HEK293 (cell line): ENCODE measurements at regions not wholly inside any gene's neighbourhood (a gene's known extent, or its start where the extent isn't known, plus 50 kb on each side); places are given as distances from the start of the nearest gene placed in this dataset.

Source experiments
- CTCF ChIA-PET: fragments of 350-600 bp; formaldehyde crosslinking; extraction: SDS; loops from one replicate; lab custom pipeline; 2021; ENCODE audit warnings: antibody characterized with exemption; lab: Yijun Ruan, JAX
- POLR2A ChIA-PET: fragments of 300-600 bp; formaldehyde crosslinking; extraction: SDS; loops from one replicate; lab custom pipeline; 2020; ENCODE audit warnings: antibody characterized with exemption, inconsistent platforms; lab: Yijun Ruan, JAX
- H3K27ac ChIP-seq: fragments of 200-500 bp; sonication (Bioruptor generic); 2 replicates; pipeline ENCODE4 v1.5.1; 2014; ENCODE audit warnings: low read depth, low read length, control low read depth, inconsistent platforms; ENCODE audit errors: extremely low read depth
- H3K36me3 ChIP-seq, 2 experiments: fragments of 200-500 bp in 1 of 2; sonication (Bioruptor generic) in 1 of 2; 1 replicate in 1 of 2; 2 replicates in 1 of 2; pipeline ENCODE4 v1.5.1; 2014 to 2017; ENCODE audit warnings: inconsistent platforms in 2 of 2, low read length in 2 of 2; ENCODE audit not compliant: control insufficient read depth in 2 of 2, insufficient read depth in 1 of 2
- H3K4me1 ChIP-seq: fragments of 200-500 bp; sonication (Bioruptor generic); 2 replicates; pipeline ENCODE4 v1.5.1; 2014; ENCODE audit warnings: mild to moderate bottlenecking, low read length, inconsistent platforms; ENCODE audit not compliant: control insufficient read depth, insufficient read depth
- H3K4me3 ChIP-seq: 2 replicates; pipeline ENCODE4 v1.5.1; 2011; ENCODE audit warnings: low read depth, mild to moderate bottlenecking, control low read depth, low read length, moderate library complexity
- H3K9me3 ChIP-seq: fragments of 200-500 bp; sonication (Bioruptor generic); 2 replicates; pipeline ENCODE4 v1.5.1; 2014; ENCODE audit warnings: low read depth, low read length, inconsistent platforms; ENCODE audit not compliant: control insufficient read depth, insufficient read depth
- CTCF ChIP-seq: fragments of 450-650 bp; formaldehyde crosslinking; IDR thresholded peaks from 2 replicates; pipeline ENCODE4 v1.5.1; 2016; ENCODE audit warnings: missing biosample characterization, missing genetic modification characterization
- GFI1B ChIP-seq: fragments of 450-650 bp; formaldehyde crosslinking; IDR thresholded peaks from 2 replicates; pipeline ENCODE4 v1.5.1; 2016; ENCODE audit warnings: missing biosample characterization, missing genetic modification characterization
- PRDM10 ChIP-seq: fragments of 450-650 bp; formaldehyde crosslinking; IDR thresholded peaks from 2 replicates; pipeline ENCODE4 v1.5.1; 2016; ENCODE audit warnings: missing biosample characterization, missing genetic modification characterization
- REST ChIP-seq: fragments of 450-650 bp; formaldehyde crosslinking; IDR thresholded peaks from 2 replicates; pipeline ENCODE4 v1.5.1; 2016; ENCODE audit warnings: missing biosample characterization, missing genetic modification characterization
- SALL2 ChIP-seq: fragments of 450-650 bp; formaldehyde crosslinking; IDR thresholded peaks from 2 replicates; pipeline ENCODE4 v1.5.0; 2017; ENCODE audit warnings: missing biosample characterization, mild to moderate bottlenecking, missing genetic modification characterization, borderline replicate concordance
- ZFP3 ChIP-seq: fragments of 450-650 bp; formaldehyde crosslinking; IDR thresholded peaks from 2 replicates; pipeline ENCODE4 v1.5.1; 2016; ENCODE audit warnings: low read depth, missing biosample characterization, missing genetic modification characterization
- ZNF155 ChIP-seq: fragments of 450-650 bp; formaldehyde crosslinking; IDR thresholded peaks from 2 replicates; pipeline ENCODE4 v1.5.1; 2016; ENCODE audit warnings: missing biosample characterization, missing genetic modification characterization
- ZNF404 ChIP-seq: fragments of 450-650 bp; formaldehyde crosslinking; IDR thresholded peaks from 2 replicates; pipeline ENCODE4 v1.5.1; 2017; ENCODE audit warnings: missing biosample characterization, missing genetic modification characterization
- ZNF423 ChIP-seq: fragments of 450-650 bp; formaldehyde crosslinking; IDR thresholded peaks from 2 replicates; pipeline ENCODE4 v1.5.1; 2016; ENCODE audit warnings: missing biosample characterization, missing genetic modification characterization
- ZNF501 ChIP-seq: fragments of 450-650 bp; formaldehyde crosslinking; IDR thresholded peaks from 2 replicates; pipeline ENCODE4 v1.5.1; 2016; ENCODE audit warnings: missing biosample characterization, missing genetic modification characterization
- ZNF513 ChIP-seq: fragments of 450-650 bp; IDR thresholded peaks from 2 replicates; pipeline ENCODE4 v1.5.1; 2018; ENCODE audit warnings: missing biosample characterization, missing genetic modification characterization
- ZNF514 ChIP-seq: fragments of 450-650 bp; formaldehyde crosslinking; IDR thresholded peaks from 2 replicates; pipeline ENCODE4 v1.5.1; 2016; ENCODE audit warnings: missing biosample characterization, missing genetic modification characterization
- ZNF544 ChIP-seq: fragments of 450-650 bp; formaldehyde crosslinking; IDR thresholded peaks from 2 replicates; pipeline ENCODE4 v1.5.0; 2017; ENCODE audit warnings: missing biosample characterization, missing genetic modification characterization
- ZNF571 ChIP-seq: fragments of 450-650 bp; formaldehyde crosslinking; IDR thresholded peaks from 2 replicates; pipeline ENCODE4 v1.5.0; 2017; ENCODE audit warnings: missing biosample characterization, missing genetic modification characterization

GRCh38 chr11:80603472-80603871, 1162.6 kb upstream of the TENM4 start (continued):
- no peak for TF ChIP-seq REST (tag by site-specific recombination)

- H3K36me3 ChIP-seq = no peaks in the 10 kb centered on the region
- CTCF ChIA-PET = no interaction called here
- TF ChIP-seq PRDM10 (tag by site-specific recombination) (no peak), ZNF514 (tag by site-specific recombination) (no peak), ZNF571 (tag by site-specific recombination) (no peak), SALL2 (tag by site-specific recombination) (no peak), GFI1B (tag by site-specific recombination) (no peak)
- POLR2A ChIA-PET = no interaction called here
- no peaks in the 10 kb centered on the region for H3K9me3 ChIP-seq
- no peak overlapping the region for H3K4me3 ChIP-seq
- no peaks in the 10 kb centered on the region for H3K4me1 ChIP-seq
- H3K27ac ChIP-seq = no peak overlapping the region
Observed at GRCh38 chr11:80598905-80599304, 1158.1 kb upstream of the TENM4 start.

GRCh38 chr11:80596291-80596810, 1155.5 kb upstream of the TENM4 start:
- ChIA-PET POLR2A (no interaction called here), CTCF (no interaction called here)
- no peak overlapping the region for H3K27ac ChIP-seq
- no peaks in the 10 kb centered on the region for H3K9me3 ChIP-seq
- H3K36me3 ChIP-seq = no peaks in the 10 kb centered on the region
- no peaks in the 10 kb centered on the region for H3K4me1 ChIP-seq
- no peak for TF ChIP-seq ZNF513
- no peak for TF ChIP-seq ZNF155 (tag by site-specific recombination)
- no peak for TF ChIP-seq ZNF544 (tag by site-specific recombination)
- TF ChIP-seq ZFP3 (tag by site-specific recombination) = no peak
- TF ChIP-seq ZNF423 (tag by site-specific recombination) = no peak
- TF ChIP-seq, all 188 proteins: peak for 0
- no peak overlapping the region for H3K4me3 ChIP-seq

GRCh38 chr11:80595011-80595410, 1154.2 kb upstream of the TENM4 start:
- CTCF ChIA-PET = no interaction called here
- Histone ChIP-seq H3K4me3 (no peak overlapping the region), H3K36me3 (no peaks in the 10 kb centered on the region), H3K27ac (no peak overlapping the region), H3K9me3 (no peaks in the 10 kb centered on the region), H3K4me1 (no peaks in the 10 kb centered on the region)
- no peak for TF ChIP-seq CTCF
- TF ChIP-seq ZNF501 = no peak
- TF ChIP-seq ZNF404 (tag by site-specific recombination) = no peak
- POLR2A ChIA-PET = no interaction called here
